ENCODE measurements at regions not wholly inside any gene's neighbourhood (a gene's known extent, or its start where the extent isn't known, plus 50 kb on each side); places are given as distances from the start of the nearest gene placed in this dataset.

- TF ChIP-seq CTCF (IDR thresholded peaks at IDR 0.05; ENCODE audit: control extremely low read depth in 1 of 3, insufficient read depth in 1 of 3, low read depth in 1 of 3, low read length in 3 of 3) (no peak), CHD2 (IDR thresholded peaks at IDR 0.05; ENCODE audit: low read length) (no peak), POLR2A (IDR thresholded peaks at IDR 0.05; ENCODE audit: control extremely low read depth in 1 of 2, low read depth in 2 of 2, low read length in 2 of 2) (no peak), CEBPB (IDR thresholded peaks at IDR 0.05; ENCODE audit: low read depth, low read length) (no peak), SRF (IDR thresholded peaks at IDR 0.05; ENCODE audit: low read depth, low read length) (no peak), NANOG (IDR thresholded peaks at IDR 0.05; ENCODE audit: insufficient read depth, low read depth, low read length, poor library complexity, severe bottlenecking) (no peak), EZH2 (IDR thresholded peaks at IDR 0.05; ENCODE audit: low read depth, low read length, severe bottlenecking) (no peak), FOSL1 (IDR thresholded peaks at IDR 0.05; ENCODE audit: insufficient read depth, low read depth, low read length) (no peak), SAP30 (IDR thresholded peaks at IDR 0.05; ENCODE audit: insufficient read depth, insufficient replicate concordance, low read length) (no peak), TCF12 (IDR thresholded peaks at IDR 0.05; ENCODE audit: low read depth, low read length) (no peak), MAX (IDR thresholded peaks at IDR 0.05) (no peak), BACH1 (IDR thresholded peaks at IDR 0.05; ENCODE audit: low read length) (no peak)
Measured at GRCh38 chr2:224146356-224147160, 107.5 kb upstream of the SERPINE2 start.
